ENCODE measurements at regions not wholly inside any gene's neighbourhood (a gene's known extent, or its start where the extent isn't known, plus 50 kb on each side); places are given as distances from the start of the nearest gene placed in this dataset.
A peak's percentile ranks its signal among the peaks of the same experiment; 100 is the strongest.

- no peaks in the 10 kb centered on the region for H3K27me3 ChIP-seq (ENCODE audit: control insufficient read depth in 2 of 2, insufficient read depth in 2 of 2, low read length in 2 of 2)
- H3K36me3 ChIP-seq (ENCODE audit: control insufficient read depth in 2 of 2, insufficient read depth in 2 of 2, low read length in 2 of 2), result no peaks in the 10 kb centered on the region
- no peak overlapping the region for H3K9ac ChIP-seq (ENCODE audit: low read depth in 1 of 2, low read length in 2 of 2)
- H3K9me3 ChIP-seq (ENCODE audit: control insufficient read depth in 2 of 2, low read length in 2 of 2), result no peaks in the 10 kb centered on the region
- no peak overlapping the region for H3K4me3 ChIP-seq (ENCODE audit: low read length in 2 of 2)
- H3K4me1 ChIP-seq (ENCODE audit: control insufficient read depth in 2 of 2, insufficient read depth in 2 of 2, low read length in 2 of 2), result peaks cover 15 to 26% of the 10 kb centered on the region in 2 donors
- H3K27ac ChIP-seq (ENCODE audit: low read depth in 2 of 2, low read length in 2 of 2), result peak overlapping the region; percentile 43 to 49
Measured at GRCh38 chr14:65242732-65243134, 140.4 kb upstream of the MAX start.

DNA sequence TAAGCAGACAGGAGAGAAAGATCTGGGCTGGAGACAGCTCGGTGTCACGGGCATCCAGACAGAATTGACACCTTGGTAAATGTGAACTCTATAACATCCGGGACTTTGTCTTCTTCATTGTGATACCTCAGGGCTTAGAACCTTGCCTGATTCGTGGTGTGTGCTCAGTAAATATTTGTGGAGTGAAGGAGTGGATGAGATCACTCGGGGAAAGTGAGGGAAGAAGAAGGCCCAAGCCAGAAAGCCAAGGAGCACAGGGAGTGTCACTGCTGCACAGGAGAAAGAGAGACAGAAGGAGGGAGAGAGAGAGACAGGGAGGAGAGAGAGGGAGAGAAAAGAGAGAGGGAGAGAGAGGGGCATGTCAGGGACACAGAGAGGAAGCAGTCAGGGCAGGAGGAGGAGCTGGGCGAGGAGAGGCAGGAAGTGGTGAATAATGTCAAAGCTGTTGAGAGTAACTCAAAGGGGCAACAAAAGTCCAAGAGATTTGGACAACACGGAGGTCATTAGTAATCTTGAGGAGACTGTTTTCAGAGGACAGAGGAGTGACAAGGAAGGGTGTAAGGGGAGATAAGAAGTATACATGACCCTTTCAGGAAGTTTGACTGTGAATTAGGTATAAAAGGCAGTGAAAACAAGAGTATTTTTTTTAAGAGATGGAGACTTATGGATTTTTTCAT lies 141.6 kb upstream of the MAX start:
- H3K4me3 ChIP-seq (ENCODE audit: low read length in 2 of 2), result no peak overlapping the region
- peak overlapping the region; percentile 43 to 49 for H3K27ac ChIP-seq (ENCODE audit: low read depth in 2 of 2, low read length in 2 of 2)
- H3K9ac ChIP-seq (ENCODE audit: low read depth in 1 of 2, low read length in 2 of 2), result no peak overlapping the region
- H3K9me3 ChIP-seq (ENCODE audit: control insufficient read depth in 2 of 2, low read length in 2 of 2), result no peaks in the 10 kb centered on the region
- H3K36me3 ChIP-seq (ENCODE audit: control insufficient read depth in 2 of 2, insufficient read depth in 2 of 2, low read length in 2 of 2), result no peaks in the 10 kb centered on the region
- peaks cover 14 to 24% of the 10 kb centered on the region in 2 donors for H3K4me1 ChIP-seq (ENCODE audit: control insufficient read depth in 2 of 2, insufficient read depth in 2 of 2, low read length in 2 of 2)
- no peaks in the 10 kb centered on the region for H3K27me3 ChIP-seq (ENCODE audit: control insufficient read depth in 2 of 2, insufficient read depth in 2 of 2, low read length in 2 of 2)

DNA sequence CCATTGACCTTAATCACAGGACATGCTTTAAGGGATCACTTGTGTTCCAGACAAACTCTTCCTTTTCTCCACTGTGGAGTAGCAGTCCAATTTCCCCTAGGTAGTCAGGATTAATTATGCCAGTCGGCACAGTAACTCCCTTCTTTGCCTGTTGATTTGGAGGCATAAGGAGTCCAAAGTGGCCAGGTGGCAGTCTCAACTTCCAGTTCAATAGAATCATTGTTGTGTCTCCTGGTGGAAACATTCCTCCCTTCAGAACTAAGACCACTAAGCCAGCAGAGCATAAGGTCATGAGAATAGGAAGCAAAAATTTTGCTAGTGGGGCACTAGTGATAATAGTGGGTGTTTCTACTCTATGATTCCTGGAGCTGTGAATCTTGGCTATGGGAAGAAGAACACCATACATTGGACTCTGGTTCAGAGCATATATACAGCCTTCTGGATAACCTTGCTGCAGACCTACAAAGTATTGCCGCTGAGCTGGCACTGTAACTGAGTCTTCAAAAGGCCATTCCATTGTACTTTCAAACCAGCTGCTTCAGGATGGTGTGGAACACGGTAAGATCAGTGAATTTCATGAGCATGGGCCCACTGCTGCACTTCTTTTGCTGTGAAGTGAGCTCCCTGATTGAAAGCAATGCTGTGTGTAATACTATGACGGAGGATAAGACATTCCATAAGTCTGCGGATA lies 147.3 kb upstream of the MAX start:
- Histone ChIP-seq H3K4me3 (ENCODE audit: low read length in 2 of 2) (no peak overlapping the region), H3K36me3 (ENCODE audit: control insufficient read depth in 2 of 2, insufficient read depth in 2 of 2, low read length in 2 of 2) (no peaks in the 10 kb centered on the region), H3K4me1 (ENCODE audit: control insufficient read depth in 2 of 2, insufficient read depth in 2 of 2, low read length in 2 of 2) (no peaks in the 10 kb centered on the region), H3K27ac (ENCODE audit: low read depth in 2 of 2, low read length in 2 of 2) (no peak overlapping the region), H3K9ac (ENCODE audit: low read depth in 1 of 2, low read length in 2 of 2) (no peak overlapping the region), H3K9me3 (ENCODE audit: control insufficient read depth in 2 of 2, low read length in 2 of 2) (no peaks in the 10 kb centered on the region), H3K27me3 (ENCODE audit: control insufficient read depth in 2 of 2, insufficient read depth in 2 of 2, low read length in 2 of 2) (no peaks in the 10 kb centered on the region)

GRCh38 chr14:65250162-65250495 lies 147.8 kb upstream of the MAX start:
- no peak overlapping the region for H3K9ac ChIP-seq (ENCODE audit: low read depth in 1 of 2, low read length in 2 of 2)
- H3K27ac ChIP-seq (ENCODE audit: low read depth in 2 of 2, low read length in 2 of 2), result no peak overlapping the region
- H3K9me3 ChIP-seq (ENCODE audit: control insufficient read depth in 2 of 2, low read length in 2 of 2), result no peaks in the 10 kb centered on the region
- no peaks in the 10 kb centered on the region for H3K27me3 ChIP-seq (ENCODE audit: control insufficient read depth in 2 of 2, insufficient read depth in 2 of 2, low read length in 2 of 2)
- peaks cover 0 to under 1% of the 10 kb centered on the region in 2 donors for H3K4me1 ChIP-seq (ENCODE audit: control insufficient read depth in 2 of 2, insufficient read depth in 2 of 2, low read length in 2 of 2)
- no peaks in the 10 kb centered on the region for H3K36me3 ChIP-seq (ENCODE audit: control insufficient read depth in 2 of 2, insufficient read depth in 2 of 2, low read length in 2 of 2)
- H3K4me3 ChIP-seq (ENCODE audit: low read length in 2 of 2), result no peak overlapping the region

GRCh38 chr14:65251213-65251612 lies 148.9 kb upstream of the MAX start:
- no peak overlapping the region for H3K4me3 ChIP-seq (ENCODE audit: low read length in 2 of 2)
- H3K27me3 ChIP-seq (ENCODE audit: control insufficient read depth in 2 of 2, insufficient read depth in 2 of 2, low read length in 2 of 2), result no peaks in the 10 kb centered on the region
- H3K9ac ChIP-seq (ENCODE audit: low read depth in 1 of 2, low read length in 2 of 2), result no peak overlapping the region
- H3K4me1 ChIP-seq (ENCODE audit: control insufficient read depth in 2 of 2, insufficient read depth in 2 of 2, low read length in 2 of 2), result peaks cover 0 to 11% of the 10 kb centered on the region in 2 donors
- H3K27ac ChIP-seq (ENCODE audit: low read depth in 2 of 2, low read length in 2 of 2), result no peak overlapping the region
- no peaks in the 10 kb centered on the region for H3K9me3 ChIP-seq (ENCODE audit: control insufficient read depth in 2 of 2, low read length in 2 of 2)
- no peaks in the 10 kb centered on the region for H3K36me3 ChIP-seq (ENCODE audit: control insufficient read depth in 2 of 2, insufficient read depth in 2 of 2, low read length in 2 of 2)

DNA sequence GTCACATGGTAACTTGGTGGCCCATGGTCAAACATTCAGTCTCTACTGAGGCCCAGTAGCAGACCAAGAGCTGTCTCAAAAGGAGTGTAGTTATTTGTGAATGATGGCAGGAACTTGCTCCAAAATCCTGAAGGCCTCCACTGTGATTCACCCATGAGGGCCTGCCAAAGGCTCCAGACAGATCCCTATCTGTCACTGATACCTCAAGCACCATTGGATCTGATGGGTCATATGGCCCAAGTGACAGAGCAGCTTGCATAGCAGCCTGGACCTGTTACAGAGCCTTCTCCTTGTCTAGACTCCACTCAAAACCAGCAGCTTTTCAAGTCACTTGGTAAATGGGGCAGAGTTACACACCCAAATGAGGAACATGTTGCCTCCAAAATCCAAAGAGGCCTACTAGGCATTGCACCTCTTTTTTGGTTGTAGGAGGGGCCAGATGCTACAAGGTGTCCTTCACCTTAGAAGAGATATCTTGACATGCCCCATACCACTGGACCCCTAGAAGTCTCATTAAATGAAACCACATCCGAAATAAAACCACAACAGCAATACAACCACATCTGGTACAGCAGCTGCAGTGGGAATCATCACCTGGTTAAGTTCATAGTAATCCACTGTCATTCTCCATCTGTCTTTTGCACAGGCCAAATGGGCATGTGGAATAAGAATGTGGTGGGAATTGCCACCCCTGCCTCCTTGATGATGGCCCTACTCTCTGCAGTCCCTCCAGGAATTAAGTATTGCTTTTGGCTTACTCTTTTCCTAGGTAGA lies 150.4 kb upstream of the MAX start:
- Histone ChIP-seq H3K4me1 (ENCODE audit: control insufficient read depth in 2 of 2, insufficient read depth in 2 of 2, low read length in 2 of 2) (peaks cover 0 to 20% of the 10 kb centered on the region in 2 donors), H3K4me3 (ENCODE audit: low read length in 2 of 2) (no peak overlapping the region), H3K9ac (ENCODE audit: low read depth in 1 of 2, low read length in 2 of 2) (no peak overlapping the region), H3K9me3 (ENCODE audit: control insufficient read depth in 2 of 2, low read length in 2 of 2) (no peaks in the 10 kb centered on the region), H3K27ac (ENCODE audit: low read depth in 2 of 2, low read length in 2 of 2) (no peak overlapping the region), H3K36me3 (ENCODE audit: control insufficient read depth in 2 of 2, insufficient read depth in 2 of 2, low read length in 2 of 2) (no peaks in the 10 kb centered on the region), H3K27me3 (ENCODE audit: control insufficient read depth in 2 of 2, insufficient read depth in 2 of 2, low read length in 2 of 2) (no peaks in the 10 kb centered on the region)

- Histone ChIP-seq H3K4me3 (ENCODE audit: low read length in 2 of 2) (peak overlapping the region; percentile 34 to 62), H3K9me3 (ENCODE audit: control insufficient read depth in 2 of 2, low read length in 2 of 2) (no peaks in the 10 kb centered on the region), H3K9ac (ENCODE audit: low read depth in 1 of 2, low read length in 2 of 2) (peak overlapping the region in 1 of 2 donors; percentile 18)
Measured at GRCh38 chr14:65255029-65255545, 152.8 kb upstream of the MAX start.

DNA sequence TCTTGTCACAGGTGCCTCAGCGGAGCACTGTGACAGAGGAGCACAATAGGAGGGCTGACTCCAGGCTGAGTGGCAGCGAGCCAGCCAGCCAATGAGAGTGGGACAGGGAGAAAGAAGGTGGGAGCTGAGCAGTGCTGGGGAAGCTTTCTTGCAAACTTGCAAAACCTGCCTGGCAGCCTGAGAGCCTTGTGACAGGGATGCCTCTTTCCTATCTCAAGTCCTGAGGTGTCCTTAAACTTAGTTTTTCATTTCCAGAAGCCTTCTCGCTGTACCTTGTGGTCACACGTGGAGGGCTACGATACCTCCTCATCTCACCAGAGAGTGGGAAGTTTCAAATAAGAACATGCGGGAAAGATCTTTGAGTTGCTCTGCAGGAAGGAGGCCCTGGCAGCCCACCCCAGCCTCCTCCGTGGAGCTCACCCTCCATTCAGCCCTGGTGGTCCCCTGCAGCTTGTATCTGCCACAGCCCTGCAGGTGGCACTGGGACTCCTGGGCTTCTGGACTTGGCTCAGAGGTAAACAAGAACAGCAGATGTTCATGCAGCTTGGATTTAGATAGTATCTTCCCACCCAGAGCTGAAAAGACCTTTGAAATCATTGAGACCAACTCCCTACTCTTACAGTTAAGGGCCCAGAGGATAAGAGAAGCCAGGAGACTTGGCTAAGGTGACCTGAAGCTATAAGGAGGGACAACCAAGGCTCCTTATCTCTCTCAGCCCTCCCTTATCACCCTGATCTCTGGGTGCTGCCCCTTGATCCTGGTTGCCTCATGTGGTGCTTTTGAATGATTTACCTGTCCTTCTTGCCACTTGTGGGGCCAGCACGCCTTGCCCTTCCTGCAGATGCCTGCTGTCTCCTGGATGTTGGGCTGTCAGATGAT lies 153.5 kb upstream of the MAX start:
- H3K9ac ChIP-seq (ENCODE audit: low read depth in 1 of 2, low read length in 2 of 2), result peak overlapping the region in 1 of 2 donors; percentile 18
- H3K4me1 ChIP-seq (ENCODE audit: control insufficient read depth in 2 of 2, insufficient read depth in 2 of 2, low read length in 2 of 2), result peaks cover 0 to 23% of the 10 kb centered on the region in 2 donors
- peak overlapping the region; percentile 69 to 81 for H3K27ac ChIP-seq (ENCODE audit: low read depth in 2 of 2, low read length in 2 of 2)

More at GRCh38 chr14:65255029-65255545, 152.8 kb upstream of the MAX start:
- no peaks in the 10 kb centered on the region for H3K27me3 ChIP-seq (ENCODE audit: control insufficient read depth in 2 of 2, insufficient read depth in 2 of 2, low read length in 2 of 2)
- no peaks in the 10 kb centered on the region for H3K36me3 ChIP-seq (ENCODE audit: control insufficient read depth in 2 of 2, insufficient read depth in 2 of 2, low read length in 2 of 2)
- H3K27ac ChIP-seq (ENCODE audit: low read depth in 2 of 2, low read length in 2 of 2), result peak overlapping the region; percentile 69 to 81
- peaks cover 0 to 23% of the 10 kb centered on the region in 2 donors for H3K4me1 ChIP-seq (ENCODE audit: control insufficient read depth in 2 of 2, insufficient read depth in 2 of 2, low read length in 2 of 2)

DNA sequence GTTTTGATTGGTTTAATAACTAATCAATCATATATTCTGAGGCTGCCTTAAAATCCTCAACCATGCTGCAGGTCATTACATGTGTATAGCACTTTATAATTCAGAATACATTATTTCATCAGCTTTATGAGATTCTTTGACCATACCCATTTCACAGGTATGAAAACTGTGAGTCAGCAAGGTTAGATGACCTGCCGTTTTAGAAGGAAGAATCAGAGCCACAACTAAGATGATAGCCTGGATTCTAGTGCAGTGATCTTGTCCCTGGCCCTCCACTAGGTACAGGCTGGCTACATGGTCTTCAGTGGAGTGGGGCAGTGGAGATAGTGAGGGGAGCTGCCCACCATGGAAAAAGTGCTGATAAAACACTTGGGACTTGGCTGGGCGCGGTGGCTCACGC lies 154.4 kb upstream of the MAX start:
- no peaks in the 10 kb centered on the region for H3K9me3 ChIP-seq (ENCODE audit: control insufficient read depth in 2 of 2, low read length in 2 of 2)

More for the DNA sequence above, 153.5 kb upstream of the MAX start:
- Histone ChIP-seq H3K36me3 (ENCODE audit: control insufficient read depth in 2 of 2, insufficient read depth in 2 of 2, low read length in 2 of 2) (no peaks in the 10 kb centered on the region), H3K27me3 (ENCODE audit: control insufficient read depth in 2 of 2, insufficient read depth in 2 of 2, low read length in 2 of 2) (no peaks in the 10 kb centered on the region), H3K4me3 (ENCODE audit: low read length in 2 of 2) (peak overlapping the region; percentile 34 to 62), H3K9me3 (ENCODE audit: control insufficient read depth in 2 of 2, low read length in 2 of 2) (no peaks in the 10 kb centered on the region)

More for the DNA sequence above, 154.4 kb upstream of the MAX start:
- no peak overlapping the region for H3K4me3 ChIP-seq (ENCODE audit: low read length in 2 of 2)
- peaks cover 0 to 23% of the 10 kb centered on the region in 2 donors for H3K4me1 ChIP-seq (ENCODE audit: control insufficient read depth in 2 of 2, insufficient read depth in 2 of 2, low read length in 2 of 2)
- no peaks in the 10 kb centered on the region for H3K36me3 ChIP-seq (ENCODE audit: control insufficient read depth in 2 of 2, insufficient read depth in 2 of 2, low read length in 2 of 2)
- no peak overlapping the region for H3K9ac ChIP-seq (ENCODE audit: low read depth in 1 of 2, low read length in 2 of 2)
- no peaks in the 10 kb centered on the region for H3K27me3 ChIP-seq (ENCODE audit: control insufficient read depth in 2 of 2, insufficient read depth in 2 of 2, low read length in 2 of 2)
- H3K27ac ChIP-seq (ENCODE audit: low read depth in 2 of 2, low read length in 2 of 2), result peak overlapping the region; percentile 69 to 81
